Sigmoid colon (tissue), 6 donors: ENCODE measurements at regions not wholly inside any gene's neighbourhood (a gene's known extent, or its start where the extent isn't known, plus 50 kb on each side); places are given as distances from the start of the nearest gene placed in this dataset.

Source experiments
- DNase-seq: peaks from one replicate; pipeline ENCODE4 v3.0.0-alpha.2; 2019
- H3K27ac ChIP-seq, 4 donors: fragments of 200-600 bp; sonication (generic); one replicate each; pipeline ENCODE4 v1.5.1; 2016 to 2019; ENCODE audit warnings: mild to moderate bottlenecking in 1 of 4
- H3K27me3 ChIP-seq, 3 donors: fragments of 200-600 bp; sonication (generic); one replicate each; pipeline ENCODE4 v1.5.1; 2019; ENCODE audit warnings: mild to moderate bottlenecking in 1 of 3
- H3K36me3 ChIP-seq, 4 donors: fragments of 200-600 bp; sonication (generic); one replicate each; pipeline ENCODE4 v1.5.1; 2016 to 2019
- H3K4me1 ChIP-seq, 4 donors: fragments of 200-600 bp; sonication (generic); one replicate each; pipeline ENCODE4 v1.5.1; 2017 to 2019
- H3K4me3 ChIP-seq, 4 donors: fragments of 200-600 bp; sonication (generic); one replicate each; pipeline ENCODE4 v1.5.1; 2017 to 2019; ENCODE audit warnings: mild to moderate bottlenecking in 2 of 4, moderate library complexity in 1 of 4
- H3K9me3 ChIP-seq, 4 donors: fragments of 200-600 bp in 3 of 4; sonication (generic) in 3 of 4; one replicate each; pipeline versions ENCODE4 v1.5.1 to v1.6.1; 2013 to 2019
- EP300 ChIP-seq, 4 donors: sonication (generic); formaldehyde crosslinking; IDR thresholded peaks; one replicate each; pipeline ENCODE4 v1.6.1; 2017; ENCODE audit warnings: antibody characterized with exemption in 4 of 4
- POLR2A ChIP-seq, 2 donors: fragments of 450-650 bp; IDR thresholded peaks; one replicate each; pipeline ENCODE4 v1.6.1; 2016; ENCODE audit warnings: antibody characterized with exemption in 2 of 2, mild to moderate bottlenecking in 2 of 2, moderate library complexity in 2 of 2
- POLR2AphosphoS5 ChIP-seq, 4 donors: sonication (generic); formaldehyde crosslinking; IDR thresholded peaks; one replicate each; pipeline ENCODE4 v1.6.1; 2017; ENCODE audit warnings: antibody characterized with exemption in 4 of 4
- WGBS, 2 donors: extraction: QIAGEN DNeasy Blood & Tissue Kit; methylation state at CpG; one replicate each; pipeline ENCODE4 v1.1.7; 2013; 5-methylcytosine and 5-hydroxymethylcytosine counted together
- intact Hi-C: fragments of 100-400 bp; cut with DNase I; formaldehyde crosslinking; loops from one replicate; pipeline ENCODE4 v1.15.1; 2023
- TF ChIP-seq, protein P1 (sequence below), 4 experiments: fragments of 450-650 bp in 3 of 4; fragments of 200-600 bp in 1 of 4; IDR thresholded peaks; one replicate each; pipeline ENCODE4 v1.5.1; 2016 to 2019; ENCODE audit warnings: antibody characterized with exemption in 4 of 4, mild to moderate bottlenecking in 3 of 4, moderate library complexity in 2 of 4
- donor health status: healthy with polysubstance abuse.
- donor health status: healthy.

DNA sequence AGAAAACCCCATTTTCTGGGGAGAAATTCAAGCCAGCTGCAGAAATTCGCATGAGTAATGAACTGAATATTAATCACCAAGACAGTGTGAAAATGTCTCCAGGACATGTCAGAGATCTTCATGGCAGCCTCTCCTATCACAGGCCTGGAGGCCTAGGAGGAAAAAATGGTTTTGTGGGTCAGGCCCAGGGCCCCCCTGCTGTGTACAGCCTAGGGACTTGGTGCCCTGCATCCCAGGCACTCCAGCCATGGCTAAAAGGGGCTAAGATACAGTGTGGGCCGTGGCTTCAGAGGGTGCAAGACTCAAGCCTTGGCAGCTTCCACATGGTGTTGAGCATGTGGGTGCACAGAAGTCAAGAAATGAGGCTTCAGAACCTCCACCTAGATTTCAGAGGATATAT is 185.9 kb upstream of the GATB start:
- H3K27ac ChIP-seq = no peak overlapping the region
- H3K27me3 ChIP-seq = no peaks in the 10 kb centered on the region
- 67 to 83% methylated on average over 2 of the region's 2 CpGs for WGBS, 2 donors
- H3K36me3 ChIP-seq = no peaks in the 10 kb centered on the region
- no peaks in the 10 kb centered on the region for H3K4me1 ChIP-seq
- intact Hi-C loops = no loop called here
- DNase-seq = no peak
- H3K9me3 ChIP-seq = peaks cover 0 to 8% (median under 1%) of the 10 kb centered on the region in 4 donors
- H3K4me3 ChIP-seq = no peak overlapping the region
- no peak for TF ChIP-seq POLR2AphosphoS5 (IDR thresholded peaks at IDR 0.05)
- TF ChIP-seq POLR2A (IDR thresholded peaks at IDR 0.05) = no peak
- TF ChIP-seq, protein P1, sequence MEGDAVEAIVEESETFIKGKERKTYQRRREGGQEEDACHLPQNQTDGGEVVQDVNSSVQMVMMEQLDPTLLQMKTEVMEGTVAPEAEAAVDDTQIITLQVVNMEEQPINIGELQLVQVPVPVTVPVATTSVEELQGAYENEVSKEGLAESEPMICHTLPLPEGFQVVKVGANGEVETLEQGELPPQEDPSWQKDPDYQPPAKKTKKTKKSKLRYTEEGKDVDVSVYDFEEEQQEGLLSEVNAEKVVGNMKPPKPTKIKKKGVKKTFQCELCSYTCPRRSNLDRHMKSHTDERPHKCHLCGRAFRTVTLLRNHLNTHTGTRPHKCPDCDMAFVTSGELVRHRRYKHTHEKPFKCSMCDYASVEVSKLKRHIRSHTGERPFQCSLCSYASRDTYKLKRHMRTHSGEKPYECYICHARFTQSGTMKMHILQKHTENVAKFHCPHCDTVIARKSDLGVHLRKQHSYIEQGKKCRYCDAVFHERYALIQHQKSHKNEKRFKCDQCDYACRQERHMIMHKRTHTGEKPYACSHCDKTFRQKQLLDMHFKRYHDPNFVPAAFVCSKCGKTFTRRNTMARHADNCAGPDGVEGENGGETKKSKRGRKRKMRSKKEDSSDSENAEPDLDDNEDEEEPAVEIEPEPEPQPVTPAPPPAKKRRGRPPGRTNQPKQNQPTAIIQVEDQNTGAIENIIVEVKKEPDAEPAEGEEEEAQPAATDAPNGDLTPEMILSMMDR (IDR thresholded peaks at IDR 0.05) = no peak
- no peak for TF ChIP-seq EP300 (IDR thresholded peaks at IDR 0.05)

DNA sequence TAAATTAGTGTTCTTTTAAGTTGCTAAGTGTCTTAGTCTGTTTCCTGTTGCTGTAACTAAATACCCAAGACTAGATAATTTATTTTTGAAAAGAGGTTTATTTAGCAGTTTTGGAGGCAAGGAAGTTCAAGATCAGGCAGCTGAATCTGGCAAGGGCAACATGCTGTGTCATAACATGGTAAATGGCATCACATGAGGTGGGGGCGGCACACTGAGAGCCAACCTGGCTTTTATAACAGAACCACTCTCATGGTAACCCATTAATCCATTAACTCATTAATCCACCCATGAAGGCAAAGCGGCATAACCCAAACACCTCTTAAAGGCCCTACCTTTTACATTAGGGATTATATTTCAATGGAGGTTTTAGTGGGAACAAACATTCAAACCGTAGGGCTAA is 182.2 kb upstream of the GATB start:
- intact Hi-C loops = no loop called here
- 87 to 88% methylated on average over 3 of the region's 3 CpGs for WGBS, 2 donors
- TF ChIP-seq EP300 (IDR thresholded peaks at IDR 0.05) (no peak), POLR2AphosphoS5 (IDR thresholded peaks at IDR 0.05) (no peak), POLR2A (IDR thresholded peaks at IDR 0.05) (no peak)
- TF ChIP-seq, protein P1 (IDR thresholded peaks at IDR 0.05) = no peak

DNA sequence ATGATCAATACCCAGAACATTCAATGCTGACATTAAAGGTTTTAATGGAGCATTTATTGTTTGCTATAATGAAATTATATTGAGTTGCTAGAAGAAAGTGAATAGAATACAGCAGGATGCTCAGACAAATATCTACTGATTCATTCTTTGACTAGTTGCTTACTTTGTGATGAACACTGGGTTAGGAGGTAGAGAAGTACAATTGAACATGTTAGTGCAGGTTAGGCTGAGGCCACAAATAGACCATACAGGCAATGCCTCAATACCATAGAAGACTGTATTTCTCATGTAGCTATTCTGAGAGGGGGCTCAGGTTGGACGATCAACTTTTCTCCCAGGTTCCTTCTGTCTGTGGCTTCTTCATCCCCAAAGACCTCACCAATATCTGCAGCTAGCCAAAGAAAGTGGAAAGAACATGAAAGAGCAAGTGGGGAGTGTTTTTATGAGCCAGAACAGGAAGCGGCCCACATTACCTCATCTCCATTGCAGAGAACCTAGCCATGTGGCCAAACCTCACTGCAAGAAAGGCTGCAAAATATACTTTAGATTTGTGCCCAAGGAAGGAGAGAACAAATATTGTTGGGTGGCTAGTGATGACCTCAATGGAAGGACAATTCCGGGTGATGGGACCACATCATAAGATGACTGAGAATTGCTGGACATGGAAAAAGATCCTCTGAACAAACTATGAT is 180.3 kb upstream of the GATB start:
- no peaks in the 10 kb centered on the region for H3K4me1 ChIP-seq
- H3K36me3 ChIP-seq = no peaks in the 10 kb centered on the region
- no peak for TF ChIP-seq POLR2AphosphoS5 (IDR thresholded peaks at IDR 0.05)
- no peak for TF ChIP-seq EP300 (IDR thresholded peaks at IDR 0.05)
- TF ChIP-seq, protein P1 (IDR thresholded peaks at IDR 0.05) = no peak
- TF ChIP-seq POLR2A (IDR thresholded peaks at IDR 0.05) = no peak
- H3K27me3 ChIP-seq = no peaks in the 10 kb centered on the region
- no peak for DNase-seq
- intact Hi-C loops = no loop called here
- 85 to 93% methylated on average over 3 of the region's 3 CpGs for WGBS, 2 donors
- no peak overlapping the region for H3K27ac ChIP-seq
- no peak overlapping the region for H3K4me3 ChIP-seq
- no peaks in the 10 kb centered on the region for H3K9me3 ChIP-seq

More for the DNA sequence above, 182.2 kb upstream of the GATB start:
- Histone ChIP-seq H3K27me3 (no peaks in the 10 kb centered on the region), H3K36me3 (no peaks in the 10 kb centered on the region), H3K4me1 (no peaks in the 10 kb centered on the region), H3K9me3 (peaks cover 0 to 8% (median under 1%) of the 10 kb centered on the region in 4 donors), H3K27ac (no peak overlapping the region), H3K4me3 (no peak overlapping the region)
- DNase-seq = no peak

DNA sequence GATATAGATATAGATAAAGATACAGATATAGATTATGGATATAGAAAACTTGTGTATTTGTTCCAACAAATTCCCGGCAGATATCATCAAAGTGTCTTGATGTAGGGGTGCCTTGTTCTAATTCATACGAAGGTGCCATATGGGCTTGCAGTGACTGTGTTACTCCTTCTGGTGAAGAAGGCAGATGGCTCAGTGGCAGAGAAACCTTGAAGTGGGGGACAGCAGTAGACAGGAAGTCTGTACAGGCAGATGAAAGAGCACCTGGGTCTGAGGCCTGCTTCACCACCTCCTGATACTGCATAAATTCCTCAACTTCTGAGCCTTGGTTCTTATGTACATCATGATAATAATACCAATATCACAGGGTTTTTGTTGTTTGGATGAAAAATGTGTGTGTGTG is 179.5 kb upstream of the GATB start:
- no peak for DNase-seq
- Histone ChIP-seq H3K27ac (no peak overlapping the region), H3K4me1 (no peaks in the 10 kb centered on the region), H3K36me3 (no peaks in the 10 kb centered on the region), H3K9me3 (no peaks in the 10 kb centered on the region), H3K27me3 (no peaks in the 10 kb centered on the region), H3K4me3 (no peak overlapping the region)
- TF ChIP-seq, protein P1 (IDR thresholded peaks at IDR 0.05) = no peak
- TF ChIP-seq EP300 (IDR thresholded peaks at IDR 0.05) (no peak), POLR2A (IDR thresholded peaks at IDR 0.05) (no peak), POLR2AphosphoS5 (IDR thresholded peaks at IDR 0.05) (no peak)
- WGBS, 2 donors = 74 to 95% methylated on average over 2 of the region's 2 CpGs
- intact Hi-C loops = no loop called here

DNA sequence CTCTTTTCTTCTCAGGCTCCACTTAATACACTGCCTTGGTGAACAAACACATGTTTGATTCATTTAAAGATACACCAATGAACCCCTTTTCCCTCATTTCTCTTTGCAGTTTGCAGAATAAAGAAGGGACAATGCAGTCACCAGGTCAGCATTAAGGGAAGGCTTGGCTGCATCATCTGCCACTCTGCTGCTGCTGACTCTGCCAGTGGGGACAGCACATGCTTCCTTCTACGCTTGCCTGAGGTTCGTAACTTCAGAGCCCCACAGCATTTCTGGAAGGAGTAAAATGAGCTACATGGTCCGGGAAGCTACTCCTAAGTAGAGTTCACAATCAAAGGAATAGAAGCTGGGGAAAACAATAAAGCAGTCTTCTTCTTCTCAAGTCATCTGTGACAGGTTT is 178.9 kb upstream of the GATB start:
- intact Hi-C loops = no loop called here
- Histone ChIP-seq H3K27ac (no peak overlapping the region), H3K36me3 (no peaks in the 10 kb centered on the region), H3K4me3 (no peak overlapping the region), H3K9me3 (no peaks in the 10 kb centered on the region), H3K4me1 (no peaks in the 10 kb centered on the region), H3K27me3 (no peaks in the 10 kb centered on the region)
- no peak for DNase-seq
- 84 to 90% methylated on average over 3 of the region's 3 CpGs for WGBS, 2 donors
- TF ChIP-seq EP300 (IDR thresholded peaks at IDR 0.05) (no peak), POLR2AphosphoS5 (IDR thresholded peaks at IDR 0.05) (no peak), POLR2A (IDR thresholded peaks at IDR 0.05) (no peak)
- TF ChIP-seq, protein P1 (IDR thresholded peaks at IDR 0.05) = no peak
